ENCODE measurements at regions not wholly inside any gene's neighbourhood (a gene's known extent, or its start where the extent isn't known, plus 50 kb on each side); places are given as distances from the start of the nearest gene placed in this dataset.

DNA sequence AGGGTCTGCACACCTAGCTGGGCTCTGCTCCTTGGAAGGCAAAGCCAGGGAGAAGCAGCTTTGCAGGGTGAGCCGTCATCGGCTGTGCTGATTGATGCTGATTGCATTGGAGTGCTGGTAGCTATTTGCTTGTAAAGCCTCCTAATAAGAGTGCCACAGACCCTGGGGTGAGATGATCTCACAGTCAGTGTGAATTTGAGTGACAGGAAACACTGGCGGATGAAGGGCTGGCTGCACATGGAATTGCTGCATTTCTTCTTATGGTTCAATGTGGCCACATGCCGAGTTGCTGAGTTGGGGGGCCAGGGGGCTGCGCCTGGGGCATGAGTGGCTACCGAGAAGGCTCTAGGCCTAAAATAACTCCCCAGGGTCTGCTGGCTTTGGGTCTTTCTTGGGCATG is 138.2 kb upstream of the CACNA1E start:
- no peak overlapping the region for H3K9ac ChIP-seq (ENCODE audit: low read depth, low read length, poor library complexity, severe bottlenecking)
- no peak overlapping the region for H3K4me3 ChIP-seq (ENCODE audit: low read length, poor library complexity, severe bottlenecking)
- H3K36me3 ChIP-seq (ENCODE audit: insufficient read depth, low read length) = no peaks in the 10 kb centered on the region
- TF ChIP-seq EZH2phosphoT487 (IDR thresholded peaks at IDR 0.05; ENCODE audit: borderline replicate concordance) = no peak
- TF ChIP-seq, protein P1, sequence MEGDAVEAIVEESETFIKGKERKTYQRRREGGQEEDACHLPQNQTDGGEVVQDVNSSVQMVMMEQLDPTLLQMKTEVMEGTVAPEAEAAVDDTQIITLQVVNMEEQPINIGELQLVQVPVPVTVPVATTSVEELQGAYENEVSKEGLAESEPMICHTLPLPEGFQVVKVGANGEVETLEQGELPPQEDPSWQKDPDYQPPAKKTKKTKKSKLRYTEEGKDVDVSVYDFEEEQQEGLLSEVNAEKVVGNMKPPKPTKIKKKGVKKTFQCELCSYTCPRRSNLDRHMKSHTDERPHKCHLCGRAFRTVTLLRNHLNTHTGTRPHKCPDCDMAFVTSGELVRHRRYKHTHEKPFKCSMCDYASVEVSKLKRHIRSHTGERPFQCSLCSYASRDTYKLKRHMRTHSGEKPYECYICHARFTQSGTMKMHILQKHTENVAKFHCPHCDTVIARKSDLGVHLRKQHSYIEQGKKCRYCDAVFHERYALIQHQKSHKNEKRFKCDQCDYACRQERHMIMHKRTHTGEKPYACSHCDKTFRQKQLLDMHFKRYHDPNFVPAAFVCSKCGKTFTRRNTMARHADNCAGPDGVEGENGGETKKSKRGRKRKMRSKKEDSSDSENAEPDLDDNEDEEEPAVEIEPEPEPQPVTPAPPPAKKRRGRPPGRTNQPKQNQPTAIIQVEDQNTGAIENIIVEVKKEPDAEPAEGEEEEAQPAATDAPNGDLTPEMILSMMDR (conservative IDR thresholded peaks at IDR 0.05; ENCODE audit: low read length) = no peak
- H3K4me2 ChIP-seq (ENCODE audit: low read depth, low read length, poor library complexity, severe bottlenecking) = no peak overlapping the region
- H3K79me2 ChIP-seq (ENCODE audit: insufficient read depth, low read length) = no peaks in the 10 kb centered on the region
- no peaks in the 10 kb centered on the region for H3K4me1 ChIP-seq (ENCODE audit: insufficient read depth, low read length, poor library complexity, severe bottlenecking)
- H4K20me1 ChIP-seq (ENCODE audit: insufficient read depth, low read length, poor library complexity, severe bottlenecking) = no peaks in the 10 kb centered on the region
- no peaks in the 10 kb centered on the region for H3K27me3 ChIP-seq (ENCODE audit: insufficient read depth, low read length, poor library complexity, severe bottlenecking)
- H3K9me3 ChIP-seq (ENCODE audit: insufficient read depth, low read depth, low read length) = no peaks in the 10 kb centered on the region
- no peaks in the 10 kb centered on the region for H3K9me2 ChIP-seq (replicated peaks; ENCODE audit: low read depth, low read length)
- H3F3A ChIP-seq (ENCODE audit: low read depth) = no peaks in the 10 kb centered on the region
- H2AFZ ChIP-seq (ENCODE audit: low read length) = no peak overlapping the region

DNA sequence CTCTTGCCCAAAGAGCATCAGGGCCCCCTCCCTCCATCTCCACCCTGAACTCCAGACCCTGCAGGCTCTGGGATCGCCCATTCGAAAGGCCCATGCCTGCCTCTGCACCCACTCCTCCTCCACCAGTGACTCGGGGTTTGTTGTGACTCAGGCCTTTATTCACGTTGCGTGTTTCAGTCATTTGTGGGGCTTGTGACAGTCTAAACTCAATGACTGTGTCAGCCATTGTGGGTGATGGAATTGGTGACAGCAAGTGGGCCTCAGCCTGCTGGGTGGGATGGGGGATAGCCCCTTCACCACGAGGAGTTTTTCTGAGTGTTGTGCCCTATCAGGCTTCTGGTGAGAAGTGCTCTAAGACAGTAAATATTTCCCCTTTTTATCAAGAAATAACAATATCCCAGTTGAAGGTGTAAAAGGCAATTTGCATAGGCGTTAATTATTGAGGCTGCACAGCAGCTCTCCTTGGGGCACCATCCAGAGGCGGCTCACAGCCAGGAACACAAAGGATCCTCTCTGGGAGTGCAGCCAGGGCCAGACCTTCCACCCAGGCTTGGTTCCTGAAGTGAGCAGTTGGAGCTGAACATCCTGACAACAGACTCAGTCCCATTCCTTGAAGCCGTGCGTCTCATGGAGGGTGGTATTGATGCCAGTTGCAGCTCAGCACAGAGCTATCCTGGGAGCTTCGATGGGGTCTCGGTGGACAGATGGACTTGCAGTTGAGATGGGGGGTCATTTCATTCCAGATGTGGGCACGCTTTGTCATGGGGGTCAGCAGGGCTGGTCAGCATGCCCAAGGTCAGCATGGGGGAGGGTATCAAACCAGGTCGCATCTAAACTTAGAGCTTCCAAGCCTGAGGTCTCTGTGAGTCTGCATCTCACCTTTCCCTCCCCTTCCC is 135.6 kb upstream of the CACNA1E start:
- TF ChIP-seq, protein P1 (conservative IDR thresholded peaks at IDR 0.05; ENCODE audit: low read length) = no peak
- TF ChIP-seq EZH2phosphoT487 (IDR thresholded peaks at IDR 0.05; ENCODE audit: borderline replicate concordance) = no peak
- Histone ChIP-seq H3K9me3 (ENCODE audit: insufficient read depth, low read depth, low read length) (no peaks in the 10 kb centered on the region), H3K36me3 (ENCODE audit: insufficient read depth, low read length) (no peaks in the 10 kb centered on the region), H2AFZ (ENCODE audit: low read length) (no peak overlapping the region), H3K27me3 (ENCODE audit: insufficient read depth, low read length, poor library complexity, severe bottlenecking) (no peaks in the 10 kb centered on the region), H3K79me2 (ENCODE audit: insufficient read depth, low read length) (no peaks in the 10 kb centered on the region), H3K4me3 (ENCODE audit: low read length, poor library complexity, severe bottlenecking) (no peak overlapping the region), H3K4me1 (ENCODE audit: insufficient read depth, low read length, poor library complexity, severe bottlenecking) (no peaks in the 10 kb centered on the region), H3K9ac (ENCODE audit: low read depth, low read length, poor library complexity, severe bottlenecking) (no peak overlapping the region), H3F3A (ENCODE audit: low read depth) (no peaks in the 10 kb centered on the region), H4K20me1 (ENCODE audit: insufficient read depth, low read length, poor library complexity, severe bottlenecking) (no peaks in the 10 kb centered on the region), H3K9me2 (replicated peaks; ENCODE audit: low read depth, low read length) (no peaks in the 10 kb centered on the region), H3K4me2 (ENCODE audit: low read depth, low read length, poor library complexity, severe bottlenecking) (no peak overlapping the region)

DNA sequence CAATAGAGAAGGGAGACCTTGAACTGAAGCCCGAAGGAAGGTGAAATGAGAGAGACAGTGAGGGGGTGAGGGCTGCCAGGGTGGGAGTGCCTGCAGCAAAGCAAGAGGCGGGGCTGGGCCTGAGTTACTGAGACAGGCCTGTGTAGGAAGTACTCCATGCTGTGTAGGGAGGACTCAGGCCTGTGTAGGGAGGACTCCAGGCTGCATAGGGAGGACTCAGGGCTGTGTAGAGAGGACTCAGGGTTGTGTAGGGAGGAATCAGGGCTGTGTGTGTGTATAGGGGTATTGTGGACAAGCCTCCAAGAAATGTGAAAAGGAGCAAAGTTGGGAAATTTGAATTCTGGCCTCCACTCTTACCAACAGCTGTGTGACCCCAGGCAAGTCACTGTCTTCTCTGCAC is 133.8 kb upstream of the CACNA1E start:
- H3F3A ChIP-seq (ENCODE audit: low read depth) = no peaks in the 10 kb centered on the region
- H3K4me1 ChIP-seq (ENCODE audit: insufficient read depth, low read length, poor library complexity, severe bottlenecking) = no peaks in the 10 kb centered on the region
- no peak for TF ChIP-seq EZH2phosphoT487 (IDR thresholded peaks at IDR 0.05; ENCODE audit: borderline replicate concordance)
- TF ChIP-seq, protein P1 (conservative IDR thresholded peaks at IDR 0.05; ENCODE audit: low read length) = no peak
- no peak overlapping the region for H2AFZ ChIP-seq (ENCODE audit: low read length)
- no peaks in the 10 kb centered on the region for H3K79me2 ChIP-seq (ENCODE audit: insufficient read depth, low read length)
- no peaks in the 10 kb centered on the region for H3K9me3 ChIP-seq (ENCODE audit: insufficient read depth, low read depth, low read length)
- no peaks in the 10 kb centered on the region for H3K27me3 ChIP-seq (ENCODE audit: insufficient read depth, low read length, poor library complexity, severe bottlenecking)
- no peak overlapping the region for H3K4me2 ChIP-seq (ENCODE audit: low read depth, low read length, poor library complexity, severe bottlenecking)
- no peaks in the 10 kb centered on the region for H3K36me3 ChIP-seq (ENCODE audit: insufficient read depth, low read length)
- no peak overlapping the region for H3K9ac ChIP-seq (ENCODE audit: low read depth, low read length, poor library complexity, severe bottlenecking)
- H3K4me3 ChIP-seq (ENCODE audit: low read length, poor library complexity, severe bottlenecking) = no peak overlapping the region
- H3K9me2 ChIP-seq (replicated peaks; ENCODE audit: low read depth, low read length) = no peaks in the 10 kb centered on the region
- H4K20me1 ChIP-seq (ENCODE audit: insufficient read depth, low read length, poor library complexity, severe bottlenecking) = no peaks in the 10 kb centered on the region

All from Loucy (cell line).